ENCODE measurements at regions not wholly inside any gene's neighbourhood (a gene's known extent, or its start where the extent isn't known, plus 50 kb on each side); places are given as distances from the start of the nearest gene placed in this dataset.

DNA sequence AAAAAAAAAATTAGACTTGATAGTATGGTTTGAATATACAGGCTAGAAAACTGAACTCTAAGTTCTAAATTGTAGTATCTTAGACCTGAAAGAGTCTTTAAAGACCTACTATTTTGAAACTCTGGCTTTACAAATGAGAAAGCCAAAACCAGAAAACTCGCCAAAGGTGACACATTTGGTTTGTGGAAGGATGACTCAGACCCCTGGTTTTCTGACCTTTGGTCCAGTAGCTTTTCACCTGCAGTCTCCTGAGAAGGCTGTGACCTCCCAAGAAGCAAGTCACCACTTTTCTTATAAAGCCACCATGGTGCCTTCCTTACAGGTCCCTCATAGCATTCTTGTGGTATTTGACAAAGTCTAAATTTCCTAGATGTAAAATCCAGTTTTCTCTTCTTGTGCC is 102.1 kb upstream of the CEP78 start:
- TF ChIP-seq EZH2 (IDR thresholded peaks at IDR 0.05; ENCODE audit: low read length, missing control alignments) = no peak
- TF ChIP-seq, protein P1, sequence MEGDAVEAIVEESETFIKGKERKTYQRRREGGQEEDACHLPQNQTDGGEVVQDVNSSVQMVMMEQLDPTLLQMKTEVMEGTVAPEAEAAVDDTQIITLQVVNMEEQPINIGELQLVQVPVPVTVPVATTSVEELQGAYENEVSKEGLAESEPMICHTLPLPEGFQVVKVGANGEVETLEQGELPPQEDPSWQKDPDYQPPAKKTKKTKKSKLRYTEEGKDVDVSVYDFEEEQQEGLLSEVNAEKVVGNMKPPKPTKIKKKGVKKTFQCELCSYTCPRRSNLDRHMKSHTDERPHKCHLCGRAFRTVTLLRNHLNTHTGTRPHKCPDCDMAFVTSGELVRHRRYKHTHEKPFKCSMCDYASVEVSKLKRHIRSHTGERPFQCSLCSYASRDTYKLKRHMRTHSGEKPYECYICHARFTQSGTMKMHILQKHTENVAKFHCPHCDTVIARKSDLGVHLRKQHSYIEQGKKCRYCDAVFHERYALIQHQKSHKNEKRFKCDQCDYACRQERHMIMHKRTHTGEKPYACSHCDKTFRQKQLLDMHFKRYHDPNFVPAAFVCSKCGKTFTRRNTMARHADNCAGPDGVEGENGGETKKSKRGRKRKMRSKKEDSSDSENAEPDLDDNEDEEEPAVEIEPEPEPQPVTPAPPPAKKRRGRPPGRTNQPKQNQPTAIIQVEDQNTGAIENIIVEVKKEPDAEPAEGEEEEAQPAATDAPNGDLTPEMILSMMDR (conservative IDR thresholded peaks at IDR 0.05 in 1 of 2, IDR thresholded peaks at IDR 0.05 in 1 of 2; ENCODE audit: low read depth in 1 of 2, low read length in 2 of 2) = no peak
